ENCODE measurements at regions not wholly inside any gene's neighbourhood (a gene's known extent, or its start where the extent isn't known, plus 50 kb on each side); places are given as distances from the start of the nearest gene placed in this dataset.

GRCh38 chr3:44056446-44057240 is 185.0 kb upstream of the TOPAZ1 start:
- WGBS, 3 donors: 59 to 76% (median 69%) methylated on average over 10 of the region's 10 CpGs
- ATAC-seq: no peak

GRCh38 chr3:44058022-44058867 is 183.4 kb upstream of the TOPAZ1 start:
- no peak for TF ChIP-seq CTCF (IDR thresholded peaks at IDR 0.05)
- H3K27me3 ChIP-seq (ENCODE audit: insufficient read depth in 3 of 3, low read length in 2 of 3): peaks cover 0 to 34% (median 2%) of the 10 kb centered on the region in 3 donors
- DNase-seq (no peak), ATAC-seq (no peak)
- H3K27ac ChIP-seq: no peak overlapping the region
- no peaks in the 10 kb centered on the region for H3K4me1 ChIP-seq
- H3K36me3 ChIP-seq (ENCODE audit: insufficient read depth in 1 of 2, low read depth in 1 of 2): no peaks in the 10 kb centered on the region
- no peaks in the 10 kb centered on the region for H3K9me3 ChIP-seq
- intact Hi-C loops (cut with DNase I): no loop called here
- H3K4me3 ChIP-seq: no peak overlapping the region
- WGBS, 3 donors: 15 to 19% (median 15%) methylated on average over 15 of the region's 15 CpGs

More at GRCh38 chr3:44056446-44057240, 185.0 kb upstream of the TOPAZ1 start:
- H3K4me1 ChIP-seq: no peaks in the 10 kb centered on the region
- no peak for DNase-seq
- no peaks in the 10 kb centered on the region for H3K36me3 ChIP-seq (ENCODE audit: insufficient read depth in 1 of 2, low read depth in 1 of 2)
- no peak overlapping the region for H3K27ac ChIP-seq
- no peak for TF ChIP-seq CTCF (IDR thresholded peaks at IDR 0.05)
- intact Hi-C loops (cut with DNase I): no loop called here
- H3K9me3 ChIP-seq: no peaks in the 10 kb centered on the region
- peaks cover 0 to 30% (median 0%) of the 10 kb centered on the region in 3 donors for H3K27me3 ChIP-seq (ENCODE audit: insufficient read depth in 3 of 3, low read length in 2 of 3)
- no peak overlapping the region for H3K4me3 ChIP-seq

GRCh38 chr3:44058868-44059203 is 182.8 kb upstream of the TOPAZ1 start:
- intact Hi-C loops (cut with DNase I): no loop called here
- Histone ChIP-seq H3K27ac (no peak overlapping the region), H3K4me3 (no peak overlapping the region), H3K4me1 (no peaks in the 10 kb centered on the region), H3K36me3 (ENCODE audit: insufficient read depth in 1 of 2, low read depth in 1 of 2) (no peaks in the 10 kb centered on the region), H3K9me3 (no peaks in the 10 kb centered on the region), H3K27me3 (ENCODE audit: insufficient read depth in 3 of 3, low read length in 2 of 3) (peaks cover 0 to 30% (median 5%) of the 10 kb centered on the region in 3 donors)
- no peak for ATAC-seq
- no peak for TF ChIP-seq CTCF (IDR thresholded peaks at IDR 0.05)
- DNase-seq: no peak
- 35 to 45% (median 40%) methylated on average over 5 of the region's 5 CpGs for WGBS, 3 donors

GRCh38 chr3:44060164-44060563 is 181.5 kb upstream of the TOPAZ1 start:
- intact Hi-C loops (cut with DNase I): no loop called here
- 45 to 52% (median 45%) methylated on average over 5 of the region's 5 CpGs for WGBS, 3 donors
- no peaks in the 10 kb centered on the region for H3K36me3 ChIP-seq (ENCODE audit: insufficient read depth in 1 of 2, low read depth in 1 of 2)
- H3K4me1 ChIP-seq: no peaks in the 10 kb centered on the region
- H3K27ac ChIP-seq: no peak overlapping the region
- no peaks in the 10 kb centered on the region for H3K9me3 ChIP-seq
- no peak for DNase-seq
- H3K4me3 ChIP-seq: no peak overlapping the region
- ATAC-seq: no peak
- H3K27me3 ChIP-seq (ENCODE audit: insufficient read depth in 3 of 3, low read length in 2 of 3): peaks cover 0 to 30% (median 5%) of the 10 kb centered on the region in 3 donors
- TF ChIP-seq CTCF (IDR thresholded peaks at IDR 0.05): no peak

All from psoas muscle (tissue), 7 donors.